Erythroblast (primary cell): ENCODE measurements at regions not wholly inside any gene's neighbourhood (a gene's known extent, or its start where the extent isn't known, plus 50 kb on each side); places are given as distances from the start of the nearest gene placed in this dataset.

Experiments used
- GATA1 ChIP-seq: IDR thresholded peaks from 2 replicates; pipeline ENCODE4 v1.6.1; 2011; ENCODE audit warnings: low read depth, mild to moderate bottlenecking, control low read depth, low read length, moderate library complexity
- POLR2A ChIP-seq: IDR thresholded peaks from 2 replicates; pipeline ENCODE4 v1.6.1; 2011; ENCODE audit warnings: mild to moderate bottlenecking, low read length

GRCh38 chr7:118009419-118009818 lies 136.2 kb upstream of the CTTNBP2 start:
- TF ChIP-seq POLR2A = no peak
- TF ChIP-seq GATA1 = no peak
